IMR-90 (cell line): ENCODE measurements at regions not wholly inside any gene's neighbourhood (a gene's known extent, or its start where the extent isn't known, plus 50 kb on each side); places are given as distances from the start of the nearest gene placed in this dataset.
A peak's percentile ranks its signal among the peaks of the same experiment; 100 is the strongest.

Experiments
- ATAC-seq: fragments of 200-7000 bp; cut with Tn5 transposase; 2 replicates; pipeline ENCODE4 v1.9.1; 2020; ENCODE audit warnings: low read depth, mild to moderate bottlenecking, moderate library complexity
- BruUV-seq: library from RNA; stranded (reverse); fragments of 400-500 nt; replicated peaks from 2 replicates; lab custom pipeline; 2021; lab: Mats Ljungman, UMichigan
- CTCF ChIA-PET: fragments of 300-600 bp; formaldehyde crosslinking; extraction: SDS; loops from one replicate; lab custom pipeline; 2021; ENCODE audit warnings: antibody characterized with exemption; lab: Yijun Ruan, JAX
- POLR2A ChIA-PET: fragments of 300-600 bp; sonication (Branson Sonifier 250); formaldehyde crosslinking; loops from one replicate; lab custom pipeline; 2022; ENCODE audit warnings: antibody characterized with exemption; ENCODE audit not compliant: unreplicated experiment; lab: Charles Lee
- DNase-seq: peaks from one replicate; pipeline ENCODE4 v3.0.0; 2013
- H2AFZ ChIP-seq: replicated peaks from 2 replicates; pipeline ENCODE3; 2013; ENCODE audit warnings: low read length, mild to moderate bottlenecking; ENCODE audit not compliant: poor library complexity
- H2AK5ac ChIP-seq: 2 replicates; pipeline ENCODE4 v1.6.1; 2013; ENCODE audit warnings: low read depth, low read length, inconsistent platforms
- H2AK9ac ChIP-seq: replicated peaks from 2 replicates; pipeline ENCODE3; 2013; ENCODE audit warnings: mild to moderate bottlenecking, low read depth, low read length, moderate library complexity; ENCODE audit not compliant: poor library complexity
- H2BK120ac ChIP-seq: 2 replicates; pipeline ENCODE4 v1.6.1; 2013; ENCODE audit warnings: low read depth, low read length, inconsistent platforms
- H2BK15ac ChIP-seq: 3 replicates; pipeline ENCODE4 v1.6.1; 2013; ENCODE audit warnings: low read depth, low read length, inconsistent platforms
- H2BK20ac ChIP-seq: 2 replicates; pipeline ENCODE4 v1.6.1; 2013; ENCODE audit warnings: low read depth, mild to moderate bottlenecking, inconsistent platforms, low read length, moderate library complexity
- H2BK5ac ChIP-seq: 2 replicates; pipeline ENCODE4 v1.6.1; 2013; ENCODE audit warnings: mild to moderate bottlenecking, low read depth, low read length, inconsistent platforms; ENCODE audit not compliant: poor library complexity, severe bottlenecking
- H3K14ac ChIP-seq: replicated peaks from 2 replicates; pipeline ENCODE4 v1.6.1; 2013; ENCODE audit warnings: low read depth, low read length, inconsistent platforms
- H3K18ac ChIP-seq: 2 replicates; pipeline ENCODE4 v1.6.1; 2013; ENCODE audit warnings: low read depth, low read length, control low read depth
- H3K23ac ChIP-seq: 2 replicates; pipeline ENCODE4 v1.6.1; 2013; ENCODE audit warnings: low read depth, low read length, inconsistent platforms
- H3K27ac ChIP-seq: 2 replicates; pipeline ENCODE4 v1.5.1; 2013; ENCODE audit warnings: mild to moderate bottlenecking, control low read depth, low read length; ENCODE audit not compliant: insufficient read depth
- H3K27me3 ChIP-seq: 2 replicates; pipeline ENCODE4 v1.6.1; 2013; ENCODE audit warnings: low read length; ENCODE audit not compliant: control insufficient read depth, insufficient read depth
- H3K36me3 ChIP-seq: 2 replicates; pipeline ENCODE4 v1.6.1; 2013; ENCODE audit warnings: low read length, mixed read lengths; ENCODE audit not compliant: control insufficient read depth, insufficient read depth
- H3K4ac ChIP-seq: 2 replicates; pipeline ENCODE4 v1.6.1; 2013; ENCODE audit warnings: low read depth, low read length, inconsistent platforms
- H3K4me1 ChIP-seq: 2 replicates; pipeline ENCODE4 v1.6.1; 2013; ENCODE audit warnings: low read length, mixed read lengths; ENCODE audit not compliant: control insufficient read depth, insufficient read depth
- H3K4me2 ChIP-seq: 2 replicates; pipeline ENCODE4 v1.6.1; 2013; ENCODE audit warnings: low read depth, mild to moderate bottlenecking, control low read depth, low read length, moderate library complexity
- H3K4me3 ChIP-seq: 2 replicates; pipeline ENCODE4 v1.5.1; 2013; ENCODE audit warnings: low read depth, mild to moderate bottlenecking, control low read depth, low read length, moderate library complexity; ENCODE audit not compliant: insufficient read depth
- H3K56ac ChIP-seq: 2 replicates; pipeline ENCODE4 v1.6.1; 2013; ENCODE audit warnings: low read length, inconsistent platforms; ENCODE audit not compliant: insufficient read depth; ENCODE audit errors: extremely low read depth
- H3K79me1 ChIP-seq, 2 experiments: 2 replicates each; pipeline ENCODE4 v1.6.1; 2013; ENCODE audit warnings: low read length in 2 of 2, inconsistent platforms in 1 of 2, low read depth in 1 of 2
- H3K9ac ChIP-seq: 2 replicates; pipeline ENCODE4 v1.6.1; 2013; ENCODE audit warnings: low read depth, low read length, control low read depth
- H3K9me1 ChIP-seq: 2 replicates; pipeline ENCODE4 v1.6.1; 2013; ENCODE audit warnings: low read length, inconsistent platforms; ENCODE audit not compliant: insufficient read depth
- H3K9me3 ChIP-seq: 2 replicates; pipeline ENCODE4 v1.6.1; 2013; ENCODE audit warnings: low read length; ENCODE audit not compliant: control insufficient read depth, insufficient read depth
- H4K20me1 ChIP-seq: 2 replicates; pipeline ENCODE4 v1.6.1; 2013; ENCODE audit warnings: low read length, inconsistent platforms; ENCODE audit not compliant: insufficient read depth
- H4K5ac ChIP-seq: 2 replicates; pipeline ENCODE4 v1.6.1; 2013; ENCODE audit warnings: mild to moderate bottlenecking, low read depth, low read length, control low read depth
- H4K8ac ChIP-seq, 2 experiments: 2 replicates each; pipeline ENCODE4 v1.6.1; 2013; ENCODE audit warnings: low read depth in 2 of 2, low read length in 2 of 2, control low read depth in 1 of 2, inconsistent platforms in 1 of 2
- H4K91ac ChIP-seq: 2 replicates; pipeline ENCODE4 v1.6.1; 2013; ENCODE audit warnings: low read depth, low read length, inconsistent platforms; ENCODE audit not compliant: insufficient read depth
- BHLHE40 ChIP-seq: fragments of 150-350 bp; IDR thresholded peaks from 2 replicates; pipeline ENCODE4 v1.6.1; 2016; ENCODE audit warnings: mild to moderate bottlenecking, low read depth, low read length
- CHD1 ChIP-seq: IDR thresholded peaks from 2 replicates; pipeline ENCODE4 v1.6.1; 2012; ENCODE audit warnings: low read depth, low read length, improper control_type of control experiment
- CTCF ChIP-seq: conservative IDR thresholded peaks from 2 replicates; pipeline ENCODE4 v1.5.1; 2012; ENCODE audit warnings: mild to moderate bottlenecking, low read depth, low read length, improper control_type of control experiment
- MAFK ChIP-seq: IDR thresholded peaks from 2 replicates; pipeline ENCODE4 v1.6.1; 2012; ENCODE audit warnings: low read depth, low read length, improper control_type of control experiment
- MAZ ChIP-seq: IDR thresholded peaks from 2 replicates; pipeline ENCODE4 v1.6.1; 2012; ENCODE audit warnings: low read depth, mild to moderate bottlenecking, low read length, improper control_type of control experiment, moderate library complexity, borderline replicate concordance
- MXI1 ChIP-seq: IDR thresholded peaks from 2 replicates; pipeline ENCODE4 v1.6.1; 2012; ENCODE audit warnings: low read depth, mild to moderate bottlenecking, low read length, moderate library complexity, borderline replicate concordance
- NFE2L2 ChIP-seq: fragments of 150-350 bp; IDR thresholded peaks from 2 replicates; pipeline ENCODE4 v1.6.1; 2016; ENCODE audit warnings: low read depth, mild to moderate bottlenecking, low read length
- POLR2A ChIP-seq: IDR thresholded peaks from 2 replicates; pipeline ENCODE4 v1.6.1; 2012; ENCODE audit warnings: mild to moderate bottlenecking, low read depth, low read length
- RAD21 ChIP-seq: IDR thresholded peaks from 2 replicates; pipeline ENCODE4 v1.6.1; 2012; ENCODE audit warnings: low read length, improper control_type of control experiment
- RCOR1 ChIP-seq: IDR thresholded peaks from 2 replicates; pipeline ENCODE4 v1.6.1; 2012; ENCODE audit warnings: mild to moderate bottlenecking, low read length, improper control_type of control experiment; ENCODE audit not compliant: insufficient replicate concordance
- RFX5 ChIP-seq: IDR thresholded peaks from 2 replicates; pipeline ENCODE4 v1.8.0; 2012; ENCODE audit warnings: low read depth, mild to moderate bottlenecking, low read length, moderate library complexity
- SMC3 ChIP-seq: fragments of 150-350 bp; IDR thresholded peaks from 2 replicates; pipeline ENCODE4 v1.6.1; 2016; ENCODE audit warnings: low read depth, mild to moderate bottlenecking, antibody characterized with exemption, low read length, moderate library complexity
- WGBS, 2 experiments: methylation state at CpG; one replicate each; pipeline versions ENCODE4 v1.1.5 to v1.1.7; 2013; ENCODE audit warnings: missing lambda C conversion rate in 2 of 2; ENCODE audit not compliant: insufficient read length in 1 of 2; ENCODE audit errors: extremely low coverage in 2 of 2; 5-methylcytosine and 5-hydroxymethylcytosine counted together
- dilution Hi-C: fragments of 300-500 bp; cut with HindIII; formaldehyde crosslinking; loops from one replicate; pipeline ENCODE4 v1.14.3; 2018; ENCODE audit warnings: low sequenced_read_pairs; ENCODE audit not compliant: unreplicated experiment
- in situ Hi-C: fragments of 300-500 bp; cut with MboI; formaldehyde crosslinking; loops from 3 replicates; pipeline ENCODE4 v1.14.3; 2019; ENCODE audit warnings: low sequenced_read_pairs, inconsistent platforms, mixed read lengths
- intact Hi-C: fragments of 100-400 bp; cut with micrococcal nuclease; formaldehyde crosslinking; loops from 2 replicates; pipeline ENCODE4 v1.10.0; 2022
- TF ChIP-seq, protein P1 (sequence below): fragments of 150-350 bp; IDR thresholded peaks from 2 replicates; pipeline ENCODE4 v1.6.1; 2016; ENCODE audit warnings: low read depth, mild to moderate bottlenecking, low read length, moderate library complexity, borderline replicate concordance

DNA sequence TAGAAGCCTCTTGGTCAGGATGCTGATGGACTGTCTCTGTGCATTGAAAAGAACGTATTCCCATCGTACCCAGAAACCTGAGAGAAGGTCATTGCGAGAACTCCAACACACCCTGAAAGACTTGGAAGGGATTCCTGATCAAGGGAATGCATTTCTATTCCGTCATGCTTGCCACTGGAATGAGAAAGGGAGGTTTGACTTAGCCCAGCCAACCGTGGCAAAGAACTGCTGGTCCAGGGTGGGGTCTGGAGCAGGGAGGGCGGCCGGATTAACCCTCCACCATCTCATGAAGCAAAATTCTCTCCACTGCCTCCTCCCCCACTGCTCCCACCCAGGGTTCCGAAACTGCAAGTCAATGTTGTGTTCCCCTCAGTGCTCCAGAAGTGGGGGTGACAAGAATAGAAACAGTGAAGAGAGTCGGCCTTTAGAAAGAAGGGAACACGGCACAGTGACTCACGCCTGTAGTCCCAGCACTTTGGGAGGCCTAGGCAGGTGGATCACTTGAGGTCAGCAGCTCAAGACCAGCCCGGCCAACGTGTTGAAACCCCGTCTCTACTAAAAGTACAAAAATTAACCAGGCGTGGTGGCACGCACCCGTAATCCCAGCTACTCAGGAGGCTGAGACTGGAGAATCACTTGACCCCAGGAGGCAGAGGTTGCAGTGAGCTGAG lies 137.5 kb upstream of the MGMT start:
- Histone ChIP-seq H3K4me1 (peaks cover 8% of the 10 kb centered on the region), H3K9me3 (peaks cover 7% of the 10 kb centered on the region), H3K27ac (peak overlapping the region; percentile 44), H3K4me2 (no peak overlapping the region), H4K8ac (peak overlapping the region in 1 of 2 experiments; percentile 49; a peak in 3 of 4 replicates), H2BK5ac (no peak overlapping the region), H2AK5ac (peak overlapping the region; percentile 24; the same call in 1 of the 2 replicates), H2BK20ac (no peak overlapping the region), H4K5ac (peak overlapping the region; percentile 66; the same call in 1 of the 2 replicates), H3K14ac (no peak overlapping the region), H4K91ac (peak overlapping the region; percentile 73; the same call in 1 of the 2 replicates), H3K56ac (no peak overlapping the region), H3K9ac (no peak overlapping the region), H2BK120ac (peak overlapping the region; percentile 30; the same call in 1 of the 2 replicates), H2AK9ac (no peak overlapping the region), H3K79me1 (no peaks in the 10 kb centered on the region), H3K27me3 (no peaks in the 10 kb centered on the region), H3K4me3 (no peak overlapping the region), H3K18ac (peak overlapping the region; percentile 52), H3K9me1 (no peaks in the 10 kb centered on the region; the same call in 1 of the 2 replicates), H3K23ac (no peak overlapping the region), H2BK15ac (no peak overlapping the region; the same call in 2 of the 3 replicates), H4K20me1 (no peaks in the 10 kb centered on the region), H3K4ac (no peak overlapping the region), H3K36me3 (no peaks in the 10 kb centered on the region), H2AFZ (no peak overlapping the region)
- CTCF ChIA-PET = no interaction called here
- DNase-seq = no peak
- dilution Hi-C loops = no loop called here
- POLR2A ChIA-PET = no interaction called here
- in situ Hi-C loops = no loop called here
- no peak for ATAC-seq
- intact Hi-C loops = loop anchor here (10.0 kb wide), 1 partner anchor 625 kb away; no protein-coding TSS in a partner anchor
- 92% methylated on average over 5 of the region's 17 CpGs; no CpG with 5 or more reads in 1 of the 2 experiments for WGBS, 2 experiments
- no TSS peak for BruUV-seq
- TF ChIP-seq RCOR1 = no peak
- no peak for TF ChIP-seq MAZ
- no peak for TF ChIP-seq RAD21
- TF ChIP-seq NFE2L2 = no peak
- TF ChIP-seq POLR2A = no peak
- TF ChIP-seq BHLHE40 = no peak
- TF ChIP-seq MAFK = no peak
- no peak for TF ChIP-seq SMC3
- TF ChIP-seq RFX5 = no peak
- TF ChIP-seq CTCF = no peak
- no peak for TF ChIP-seq MXI1
- no peak for TF ChIP-seq CHD1
- TF ChIP-seq, protein P1, sequence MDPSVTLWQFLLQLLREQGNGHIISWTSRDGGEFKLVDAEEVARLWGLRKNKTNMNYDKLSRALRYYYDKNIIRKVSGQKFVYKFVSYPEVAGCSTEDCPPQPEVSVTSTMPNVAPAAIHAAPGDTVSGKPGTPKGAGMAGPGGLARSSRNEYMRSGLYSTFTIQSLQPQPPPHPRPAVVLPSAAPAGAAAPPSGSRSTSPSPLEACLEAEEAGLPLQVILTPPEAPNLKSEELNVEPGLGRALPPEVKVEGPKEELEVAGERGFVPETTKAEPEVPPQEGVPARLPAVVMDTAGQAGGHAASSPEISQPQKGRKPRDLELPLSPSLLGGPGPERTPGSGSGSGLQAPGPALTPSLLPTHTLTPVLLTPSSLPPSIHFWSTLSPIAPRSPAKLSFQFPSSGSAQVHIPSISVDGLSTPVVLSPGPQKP = no peak
